SK-N-DZ (cell line): ENCODE measurements at regions not wholly inside any gene's neighbourhood (a gene's known extent, or its start where the extent isn't known, plus 50 kb on each side); places are given as distances from the start of the nearest gene placed in this dataset.
"Not testable (repeated sequence)": the region's sequence is repeated elsewhere in the genome, so short reads cannot be mapped to it uniquely, and the experiment has no call there.

ENCODE experiments used
- DNase-seq: peaks from one replicate; pipeline ENCODE4 v3.0.0-alpha.2; 2015; ENCODE audit warnings: low spot score

GRCh38 chr3:74978684-74979083, 364.2 kb upstream of the CNTN3 start:
- DNase-seq = no peak

GRCh38 chr3:74985028-74985904, 370.8 kb upstream of the CNTN3 start:
- not testable (repeated sequence) for DNase-seq

GRCh38 chr3:74988095-74988494, 373.6 kb upstream of the CNTN3 start:
- no peak for DNase-seq

GRCh38 chr3:74992898-74993297, 378.4 kb upstream of the CNTN3 start:
- DNase-seq = no peak

GRCh38 chr3:75001330-75001729, 386.9 kb upstream of the CNTN3 start:
- peak; percentile 4 for DNase-seq

- no peak for DNase-seq
Observed at GRCh38 chr3:75012791-75013331, 398.4 kb upstream of the CNTN3 start.

GRCh38 chr3:75014008-75014407, 399.5 kb upstream of the CNTN3 start:
- no peak for DNase-seq

GRCh38 chr3:75015280-75015679, 400.8 kb upstream of the CNTN3 start:
- peak; percentile 65 for DNase-seq

GRCh38 chr3:75035146-75035545, 420.7 kb upstream of the CNTN3 start:
- no peak for DNase-seq

- no peak for DNase-seq
Observed at GRCh38 chr3:75042941-75043340, 428.5 kb upstream of the CNTN3 start.

- DNase-seq = no peak
Observed at GRCh38 chr3:75048650-75049049, 434.2 kb upstream of the CNTN3 start.

- DNase-seq = no peak
Observed at GRCh38 chr3:75049533-75049932, 435.1 kb upstream of the CNTN3 start.

- no peak for DNase-seq
Observed at GRCh38 chr3:75059120-75059519, 444.7 kb upstream of the CNTN3 start.

- DNase-seq = no peak
Observed at GRCh38 chr3:75061806-75062205, 447.3 kb upstream of the CNTN3 start.

- DNase-seq = no peak
Observed at GRCh38 chr3:75075158-75075557, 460.7 kb upstream of the CNTN3 start.

- no peak for DNase-seq
Observed at GRCh38 chr3:75076481-75076880, 462.0 kb upstream of the CNTN3 start.

GRCh38 chr3:75078290-75078689, 463.8 kb upstream of the CNTN3 start:
- DNase-seq = no peak

GRCh38 chr3:75082845-75083244, 468.4 kb upstream of the CNTN3 start:
- DNase-seq = no peak

GRCh38 chr3:75089841-75090240, 475.4 kb upstream of the CNTN3 start:
- no peak for DNase-seq

GRCh38 chr3:75101329-75102147, 487.1 kb upstream of the CNTN3 start:
- DNase-seq = no peak

- DNase-seq = no peak
Observed at GRCh38 chr3:75110741-75111140, 496.3 kb upstream of the CNTN3 start.

- DNase-seq = no peak
Observed at GRCh38 chr3:75115695-75116094, 501.2 kb upstream of the CNTN3 start.
